Suppressor macrophage treated with lipopolysaccharide for 4 hours (primary cell): ENCODE measurements at regions not wholly inside any gene's neighbourhood (a gene's known extent, or its start where the extent isn't known, plus 50 kb on each side); places are given as distances from the start of the nearest gene placed in this dataset.

Experiments
- DNase-seq: peaks from one replicate; pipeline ENCODE4 v3.0.0-alpha.2; 2020

DNA sequence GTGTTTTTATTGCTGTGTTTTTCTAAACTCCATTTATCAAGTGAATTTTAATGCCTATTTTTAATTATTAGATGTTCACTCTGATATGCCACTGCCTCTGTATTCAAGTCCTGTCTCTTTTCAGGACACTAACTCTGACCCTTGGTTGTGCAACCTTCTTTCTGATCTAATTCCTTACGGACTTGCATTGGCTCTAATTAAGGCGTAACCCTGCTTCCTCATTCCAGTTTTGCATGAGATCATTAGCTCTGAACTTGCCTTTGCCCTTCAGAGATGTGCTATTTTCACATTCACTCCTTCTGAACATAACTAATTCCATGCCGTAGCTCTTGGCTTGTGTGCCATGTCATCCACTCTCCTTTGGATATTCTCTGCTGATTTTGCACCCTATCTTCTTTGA, 162.5 kb upstream of the TMEFF2 start:
- DNase-seq = no peak

DNA sequence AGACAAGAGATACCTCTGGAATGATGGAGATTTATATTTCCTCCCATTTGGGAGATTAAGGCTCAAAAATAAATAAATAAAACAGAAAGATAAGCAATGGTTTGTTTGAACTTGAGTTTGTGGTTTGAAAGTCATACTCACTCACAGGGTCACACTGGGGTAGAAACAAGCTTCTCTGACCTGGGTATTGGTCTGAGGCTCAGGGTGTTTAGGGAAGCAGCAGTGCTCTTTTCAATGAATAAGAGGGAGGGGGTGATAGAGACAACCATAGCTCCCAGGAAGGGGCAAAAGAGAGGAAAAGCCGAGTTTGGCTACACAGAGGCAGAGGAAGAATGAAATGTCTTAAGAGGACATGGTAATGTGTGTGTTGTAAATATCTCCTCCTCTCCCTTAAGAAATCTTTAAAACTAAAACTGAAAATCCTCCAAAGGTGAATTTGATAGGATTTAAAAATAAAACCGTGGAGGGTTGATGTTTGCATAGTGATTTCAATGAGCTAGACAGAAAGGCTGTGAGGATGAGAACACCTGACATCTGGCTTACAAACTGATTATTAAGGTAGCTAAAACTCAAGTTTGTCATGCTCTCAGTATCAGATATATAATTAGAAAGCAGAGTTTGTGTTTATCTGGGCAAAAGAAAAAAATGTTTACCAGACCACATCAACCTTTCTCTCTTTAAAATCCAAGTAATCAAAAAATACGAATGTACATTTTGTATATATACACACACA, 159.9 kb upstream of the TMEFF2 start:
- DNase-seq = no peak

DNA sequence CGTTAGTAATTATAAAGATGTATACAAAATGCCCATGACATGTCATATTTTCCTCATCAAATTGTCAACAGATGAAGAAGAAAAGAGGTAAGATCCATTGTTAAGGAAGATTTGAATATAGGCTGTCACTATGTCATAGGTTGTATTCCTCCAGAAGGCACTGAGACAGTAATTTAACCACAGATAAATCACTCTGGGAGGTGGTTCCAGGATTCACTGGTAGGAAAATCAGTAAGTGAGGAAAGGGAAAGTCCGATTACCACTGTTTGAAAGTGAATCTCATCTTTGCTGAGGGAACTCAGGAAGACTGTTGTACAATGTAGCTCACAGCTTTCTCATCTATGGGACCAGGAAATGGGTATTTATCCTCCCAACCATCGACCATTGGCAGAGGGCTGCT, 152.8 kb upstream of the TMEFF2 start:
- no peak for DNase-seq

DNA sequence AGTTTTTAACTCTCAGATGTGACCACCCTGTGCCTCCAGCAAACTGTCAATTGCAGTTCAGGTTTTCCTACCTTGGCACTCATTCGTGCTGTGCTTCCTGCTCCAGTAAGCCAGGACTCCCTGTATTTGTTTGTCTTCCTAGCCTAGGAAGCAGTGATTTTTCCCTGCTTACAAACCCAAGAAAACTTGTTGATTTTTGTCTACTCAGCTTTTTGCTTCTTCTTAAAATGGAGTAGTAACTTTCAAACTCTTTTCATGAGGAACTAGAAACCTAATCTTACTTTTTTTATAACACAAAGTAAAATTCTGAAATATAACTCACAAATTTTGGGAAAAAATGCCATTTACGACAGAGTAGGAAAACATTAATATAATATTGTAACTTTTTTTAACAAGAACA, 150.6 kb upstream of the TMEFF2 start:
- no peak for DNase-seq

DNA sequence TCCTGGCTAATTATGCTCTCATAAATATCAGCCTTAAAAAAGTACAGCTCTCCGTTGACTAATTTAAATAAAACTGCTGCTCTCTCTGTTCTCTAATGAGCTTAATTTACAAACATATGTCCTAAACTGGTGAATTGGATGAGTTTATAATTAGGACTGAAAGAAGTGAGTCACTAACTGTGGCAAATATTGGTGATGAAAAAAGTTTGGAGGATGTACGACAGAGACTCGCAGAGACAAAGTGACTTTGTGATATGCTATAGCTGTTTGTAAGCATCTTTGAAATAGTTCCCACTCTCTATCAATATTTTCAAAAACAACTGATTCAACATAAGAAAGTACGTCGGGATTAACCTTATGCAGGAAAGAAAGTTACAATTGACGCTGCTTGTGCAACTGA, 138.9 kb upstream of the TMEFF2 start:
- DNase-seq = no peak

DNA sequence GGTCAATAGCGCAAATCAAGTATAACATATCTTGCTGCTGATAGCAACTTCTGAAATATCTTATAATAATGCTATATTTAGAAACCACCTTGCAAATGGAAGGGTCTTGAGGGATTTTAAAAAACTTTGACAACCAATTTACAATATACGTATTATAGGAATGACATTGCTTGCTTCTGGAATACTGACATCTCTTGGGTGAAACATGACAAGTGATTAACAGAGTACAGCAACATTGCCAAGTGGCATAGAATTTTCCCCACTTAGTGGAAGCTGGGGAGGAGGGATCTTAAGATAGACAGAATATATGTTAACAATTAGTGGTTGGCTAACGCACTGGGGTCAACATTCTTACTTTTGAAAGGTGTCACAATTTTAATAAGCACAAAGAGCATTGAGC, 133.6 kb upstream of the TMEFF2 start:
- DNase-seq = no peak

DNA sequence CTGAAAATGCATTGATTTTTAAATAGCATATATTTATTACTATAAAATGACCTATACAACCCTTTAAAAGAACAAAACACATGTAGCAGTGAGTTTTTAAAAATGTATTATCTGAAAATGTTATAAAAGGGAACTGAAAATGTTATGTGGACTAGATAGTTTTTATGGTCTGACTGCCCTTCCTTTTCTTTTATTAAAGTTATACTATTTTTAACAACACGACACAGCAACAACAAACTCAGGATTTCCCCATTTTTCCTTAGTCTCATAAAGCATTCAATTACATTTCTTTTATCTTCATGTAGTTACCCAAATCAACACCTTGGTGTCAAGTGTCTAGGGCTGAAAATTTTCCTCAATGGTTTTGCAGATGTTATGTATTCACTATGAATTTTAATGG, 132.8 kb upstream of the TMEFF2 start:
- no peak for DNase-seq

DNA sequence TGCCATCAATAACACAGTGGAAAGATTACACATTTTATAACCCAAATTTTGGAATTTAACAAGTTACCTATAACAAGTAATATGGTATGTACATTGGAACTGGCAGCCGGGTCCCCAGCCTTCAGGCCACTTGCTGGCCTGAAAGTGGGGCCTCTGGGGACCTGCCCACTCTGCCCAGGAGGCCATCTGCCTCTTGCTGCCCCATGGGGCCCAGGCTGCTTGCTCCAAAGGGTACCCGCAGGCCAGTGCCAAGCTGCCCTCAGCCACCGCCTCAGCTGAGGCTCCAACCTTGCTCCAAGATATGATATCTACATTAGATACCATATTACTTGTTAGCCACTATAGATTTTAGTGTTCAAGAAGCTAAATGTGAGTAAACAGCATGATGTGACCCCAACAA, 120.8 kb upstream of the TMEFF2 start:
- DNase-seq = no peak

DNA sequence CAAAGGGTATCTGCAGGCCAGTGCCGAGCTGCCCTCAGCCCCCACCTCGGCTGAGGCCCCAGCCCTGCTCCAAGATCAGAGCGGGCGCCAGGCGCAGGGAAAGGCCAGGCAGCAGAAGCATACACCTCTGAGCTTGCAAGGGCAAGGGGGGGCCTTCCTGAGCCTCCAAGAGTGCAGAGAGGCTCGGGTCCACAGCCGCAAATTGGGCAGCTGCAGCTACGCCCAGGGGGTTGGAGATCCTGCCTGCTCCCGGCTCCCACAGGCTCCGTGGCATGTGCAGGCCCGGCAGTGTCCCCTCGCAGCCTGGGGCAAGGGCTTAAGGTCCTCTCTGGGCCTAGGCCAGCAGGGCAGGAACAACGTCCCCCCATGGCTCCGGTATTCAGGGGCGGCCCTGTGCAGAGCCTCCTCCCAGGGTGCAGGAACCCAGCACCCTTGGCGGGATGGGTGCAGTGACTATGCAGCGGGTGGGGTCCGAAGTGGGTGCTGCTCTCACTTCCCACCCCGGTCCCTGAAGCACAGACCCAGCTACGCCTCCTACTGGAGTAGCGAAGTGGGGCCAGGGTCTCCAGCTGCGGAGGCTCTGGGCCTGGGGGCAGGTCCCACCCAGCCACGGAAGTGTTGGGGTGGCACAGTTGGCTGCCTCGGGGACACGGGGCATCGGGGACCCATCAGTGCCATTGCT, 120.2 kb upstream of the TMEFF2 start:
- DNase-seq = no peak

DNA sequence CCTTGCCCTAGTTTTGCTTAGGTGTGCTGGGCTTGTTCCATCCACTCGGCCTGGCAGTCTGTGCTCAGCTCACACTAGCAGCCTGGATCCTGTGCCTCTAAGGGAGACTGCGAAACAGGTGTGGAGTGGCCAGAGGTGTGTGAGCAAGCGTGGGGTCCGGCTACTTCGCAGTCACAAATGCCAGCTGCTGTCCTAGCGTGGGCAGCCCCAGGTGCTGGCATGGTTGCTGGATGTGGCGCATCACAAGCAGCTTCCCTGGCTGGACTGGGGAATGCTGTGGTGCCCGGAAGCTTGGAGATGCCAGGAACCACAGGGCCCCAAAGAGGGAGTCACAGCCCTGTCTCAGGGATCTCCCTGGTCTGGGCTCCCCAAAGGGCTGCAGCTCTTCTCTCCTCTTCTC, 119.0 kb upstream of the TMEFF2 start:
- DNase-seq = no peak

DNA sequence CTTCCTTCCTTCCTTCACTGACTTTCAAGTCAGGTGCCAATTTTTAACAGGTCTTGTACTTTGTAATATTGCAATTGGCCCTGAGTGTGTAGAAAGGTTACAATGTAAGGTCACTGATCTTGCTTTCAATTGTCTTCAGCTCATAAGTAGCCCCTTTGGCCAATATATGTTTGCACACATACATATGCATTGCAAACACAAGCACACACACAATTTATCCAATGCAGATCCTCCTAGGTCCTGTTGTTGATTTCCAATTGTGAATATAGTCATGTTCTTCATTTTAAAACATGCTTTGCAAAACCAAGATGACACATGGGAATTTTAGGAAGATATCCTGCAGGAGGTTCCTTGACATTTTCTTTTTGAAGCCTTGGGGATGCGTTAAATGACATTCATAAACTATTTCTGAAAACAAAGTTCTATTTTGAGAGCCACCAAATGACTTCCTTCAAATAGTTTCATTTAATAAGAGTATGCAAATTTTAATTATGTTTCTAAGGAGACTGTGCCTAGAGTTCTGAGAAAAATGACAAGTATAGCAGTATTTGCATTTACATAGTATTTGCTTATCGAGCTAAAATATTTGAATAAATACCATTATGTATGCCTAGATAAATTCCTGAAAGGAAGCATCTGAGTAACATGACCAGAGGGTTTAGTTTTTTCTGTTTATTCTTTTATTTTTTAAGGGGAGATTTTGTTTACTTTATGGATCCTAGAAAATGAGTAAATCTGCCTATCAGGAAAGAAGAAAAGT, 117.1 kb upstream of the TMEFF2 start:
- DNase-seq = no peak

DNA sequence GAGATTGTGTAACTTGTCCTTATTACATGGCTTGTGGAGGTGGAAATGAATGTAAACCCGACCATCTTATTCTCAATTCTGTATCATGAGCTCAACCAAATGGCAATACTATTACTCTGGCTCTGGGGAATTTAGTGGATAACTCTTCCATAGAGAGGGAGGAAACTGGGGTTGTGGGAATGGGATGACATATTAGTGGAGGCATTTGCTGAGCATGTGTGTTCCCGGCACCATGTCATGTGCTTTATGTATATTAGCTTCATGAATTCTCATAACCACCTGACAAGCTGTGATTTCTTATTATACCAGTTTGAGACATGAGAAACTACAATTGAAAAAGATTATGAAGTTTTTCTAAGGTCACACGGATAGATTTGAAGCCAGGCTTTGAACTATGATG, 112.8 kb upstream of the TMEFF2 start:
- no peak for DNase-seq

DNA sequence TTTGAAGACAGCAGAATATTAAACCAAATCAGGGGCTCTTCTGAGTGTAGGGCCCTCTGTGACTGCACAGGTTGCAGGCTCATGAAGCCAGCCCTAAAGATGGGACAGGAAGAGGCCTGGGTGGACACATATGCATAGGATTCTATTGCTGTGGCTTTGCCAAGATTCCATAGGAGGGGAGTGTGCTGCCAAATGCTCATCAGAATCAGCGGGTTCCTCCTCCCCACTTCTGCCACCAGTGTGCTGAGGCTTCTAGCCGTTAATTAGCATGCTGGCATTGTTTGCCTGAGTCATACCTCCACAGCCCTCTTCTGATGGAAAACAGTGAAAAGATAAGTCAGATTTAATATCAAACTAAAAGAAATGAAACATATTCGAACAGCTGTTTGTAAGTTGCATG, 103.9 kb upstream of the TMEFF2 start:
- no peak for DNase-seq

DNA sequence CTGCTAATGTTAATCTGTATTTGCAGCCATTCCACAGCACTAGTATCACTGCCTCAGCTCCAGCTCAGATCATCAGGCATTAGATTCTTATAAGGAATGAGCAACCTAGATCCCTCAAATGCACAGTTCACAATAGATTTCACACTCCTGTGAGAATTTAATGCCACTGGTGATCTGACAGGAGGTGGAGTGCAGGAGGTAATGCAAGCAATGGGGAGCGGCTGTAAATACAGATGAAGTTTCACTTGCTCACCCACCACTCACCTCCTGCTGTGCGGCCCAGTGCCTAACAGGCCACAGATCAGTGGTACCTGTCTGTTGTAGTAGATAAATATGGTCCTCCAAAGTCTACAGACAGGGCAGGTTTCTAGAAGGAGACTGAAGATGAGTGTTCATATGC, 97.7 kb upstream of the TMEFF2 start:
- DNase-seq = no peak

DNA sequence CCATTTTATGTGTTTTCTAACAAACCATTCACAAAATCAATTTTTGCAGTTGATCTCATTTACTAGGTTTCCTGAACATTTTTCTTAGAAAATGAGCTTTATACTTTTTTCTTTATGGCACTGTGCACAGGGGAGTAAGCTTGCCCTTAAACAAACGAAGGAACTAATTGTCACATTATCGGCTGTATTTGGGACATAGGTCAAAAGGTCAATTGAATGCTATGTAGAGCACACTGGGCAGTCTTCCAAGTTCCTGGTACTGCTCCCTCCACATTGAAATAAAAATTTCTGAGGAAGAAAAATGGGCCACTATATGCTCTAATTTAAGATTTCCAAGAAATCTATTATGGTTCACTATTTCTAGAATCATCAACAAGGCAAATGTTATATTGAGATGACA, 93.6 kb upstream of the TMEFF2 start:
- DNase-seq = no peak

DNA sequence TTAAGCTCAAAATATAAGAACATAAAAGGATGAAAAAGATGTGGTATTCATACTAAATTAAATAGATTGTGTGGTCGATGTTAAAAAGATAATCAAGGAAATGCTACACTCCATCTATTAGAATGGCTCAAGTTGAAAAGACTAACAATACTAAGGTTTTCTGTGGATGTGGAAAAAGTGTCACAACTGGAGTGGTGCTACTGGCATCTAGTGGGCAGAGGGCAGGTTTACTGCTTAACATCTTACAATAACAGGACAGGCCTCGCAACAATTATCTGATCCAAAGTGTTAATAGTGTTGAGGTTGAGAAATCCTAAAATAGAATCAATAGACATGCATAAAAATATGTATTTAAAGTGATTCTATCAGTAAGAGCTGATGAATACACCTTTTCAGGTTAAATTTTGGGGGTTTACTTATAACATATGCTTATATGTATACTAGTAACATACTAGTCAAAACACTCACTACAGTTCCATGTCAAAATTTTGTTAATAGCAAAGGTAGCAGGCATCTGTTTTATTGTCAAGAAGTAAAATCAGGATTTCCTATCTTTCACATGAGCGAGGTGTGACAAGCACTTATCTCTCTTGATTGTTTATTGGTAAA, 91.5 kb upstream of the TMEFF2 start:
- peak; percentile 44 for DNase-seq

DNA sequence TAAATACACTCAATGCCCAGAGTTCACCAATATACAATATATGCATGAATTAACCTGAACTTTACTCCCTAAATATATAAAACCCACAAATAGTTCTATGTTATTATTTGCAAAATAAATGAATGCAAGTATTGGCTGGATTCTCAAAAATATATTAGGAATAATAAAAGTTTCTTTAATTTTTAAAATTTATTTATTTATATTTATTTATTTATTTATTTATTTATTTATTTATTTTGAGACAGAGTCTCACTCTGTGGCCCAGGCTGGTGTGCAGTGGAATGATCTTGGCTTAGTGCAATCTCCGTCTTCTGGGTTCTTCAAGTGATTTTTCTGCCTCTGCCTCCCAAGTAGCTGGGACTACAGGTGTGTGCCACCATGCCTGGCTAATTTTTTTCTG, 88.7 kb upstream of the TMEFF2 start:
- no peak for DNase-seq

DNA sequence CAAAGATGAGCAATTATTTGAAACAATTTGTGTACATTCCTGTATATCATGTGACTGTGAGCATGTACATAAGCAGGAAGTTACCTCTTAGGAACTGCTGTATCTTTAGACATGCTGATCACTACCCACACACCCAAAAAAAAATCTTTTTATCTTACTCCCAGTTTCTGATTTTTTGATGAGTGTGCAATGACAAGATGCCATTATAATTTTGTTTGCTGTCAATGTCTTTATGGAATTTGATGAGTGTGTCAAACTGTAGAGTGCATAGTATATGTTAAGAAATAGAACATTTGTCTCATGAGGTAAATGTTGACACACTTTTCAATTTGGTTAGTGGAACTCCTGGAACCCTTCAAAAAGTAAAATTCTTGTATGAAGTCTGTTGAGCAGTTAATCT, 84.0 kb upstream of the TMEFF2 start:
- DNase-seq = no peak

DNA sequence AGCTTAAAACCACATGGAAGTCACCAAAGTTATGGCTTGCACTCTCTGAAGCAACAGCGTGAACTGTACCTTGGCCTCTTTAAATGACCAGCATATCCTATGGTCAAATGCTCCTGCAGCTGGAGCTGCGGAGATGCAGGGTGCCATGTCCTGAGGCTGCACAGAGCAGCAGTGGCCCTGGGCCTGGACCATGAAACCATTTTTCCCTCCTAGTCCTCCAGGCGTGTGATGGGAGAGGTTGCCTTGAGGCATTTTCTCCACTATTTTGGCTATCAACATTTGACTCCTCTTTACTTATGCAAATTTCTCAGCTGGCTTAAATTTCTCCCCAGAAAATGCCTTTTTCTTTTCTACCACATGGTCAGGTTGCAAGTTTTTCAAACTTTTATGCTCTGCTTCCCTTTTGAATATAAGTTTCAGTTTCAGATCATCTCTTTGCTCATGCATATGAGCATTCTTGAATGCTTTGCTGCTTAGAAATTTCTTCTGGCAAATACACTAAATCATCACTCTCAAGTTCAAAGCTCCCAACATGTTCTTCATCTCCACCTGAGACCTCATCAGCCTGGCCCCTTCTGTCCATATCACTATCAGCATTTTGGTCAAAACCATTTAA, 82.9 kb upstream of the TMEFF2 start:
- DNase-seq = peak; percentile 18

DNA sequence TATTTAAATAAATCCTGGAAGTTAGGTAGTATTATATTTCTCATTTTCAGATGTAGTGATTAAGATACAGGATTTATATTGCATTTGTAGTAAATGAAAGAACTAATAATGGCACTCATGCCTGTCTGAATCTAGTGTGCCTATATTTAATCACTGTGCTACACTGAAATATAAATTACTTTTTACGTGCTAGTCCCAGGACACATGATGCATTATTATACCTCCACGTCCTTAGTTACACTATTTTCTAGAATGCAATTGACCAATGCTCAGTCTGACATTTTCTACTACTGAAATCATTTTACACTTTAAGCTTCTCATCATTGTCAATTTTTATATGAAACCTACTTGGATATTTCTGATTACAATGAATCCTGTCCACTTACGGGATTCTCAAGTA, 80.9 kb upstream of the TMEFF2 start:
- DNase-seq = no peak

DNA sequence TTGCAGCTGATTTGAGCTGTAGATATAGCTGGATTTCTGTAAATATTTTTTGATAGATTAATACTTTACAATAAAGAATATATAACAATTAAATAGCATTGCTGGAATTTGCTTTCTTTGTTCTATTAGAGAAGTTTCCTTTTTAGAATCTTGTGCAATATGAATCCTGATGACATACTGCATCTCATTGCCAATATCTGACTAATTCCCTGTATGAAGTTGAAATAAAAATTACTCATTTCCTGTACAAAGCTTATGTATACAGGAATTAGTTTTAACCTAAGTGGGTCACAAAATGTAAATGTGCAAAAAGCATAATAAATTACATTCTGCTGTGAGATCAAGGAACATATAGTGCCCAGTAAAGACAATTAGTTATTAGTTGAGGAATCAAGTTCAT, 72.8 kb upstream of the TMEFF2 start:
- DNase-seq = peak; percentile 76

DNA sequence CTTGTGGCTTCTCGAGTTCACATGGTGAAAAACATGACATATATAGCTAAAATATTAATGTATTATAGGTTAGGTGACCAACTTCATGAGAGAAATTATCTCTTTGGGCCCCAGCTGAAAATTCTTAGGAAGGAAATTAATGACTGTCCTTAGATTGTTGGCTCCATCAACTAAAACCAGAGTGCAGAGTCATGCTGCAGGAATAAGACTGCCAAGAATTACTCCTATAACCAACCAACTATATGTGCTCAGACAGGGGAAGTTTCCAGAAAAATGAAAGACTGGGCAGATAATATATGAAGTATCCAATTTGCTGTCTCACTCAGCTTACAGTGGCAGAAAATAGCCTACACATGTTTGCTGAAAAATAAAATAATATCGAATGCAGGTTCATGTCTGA, 71.0 kb upstream of the TMEFF2 start:
- DNase-seq = no peak

DNA sequence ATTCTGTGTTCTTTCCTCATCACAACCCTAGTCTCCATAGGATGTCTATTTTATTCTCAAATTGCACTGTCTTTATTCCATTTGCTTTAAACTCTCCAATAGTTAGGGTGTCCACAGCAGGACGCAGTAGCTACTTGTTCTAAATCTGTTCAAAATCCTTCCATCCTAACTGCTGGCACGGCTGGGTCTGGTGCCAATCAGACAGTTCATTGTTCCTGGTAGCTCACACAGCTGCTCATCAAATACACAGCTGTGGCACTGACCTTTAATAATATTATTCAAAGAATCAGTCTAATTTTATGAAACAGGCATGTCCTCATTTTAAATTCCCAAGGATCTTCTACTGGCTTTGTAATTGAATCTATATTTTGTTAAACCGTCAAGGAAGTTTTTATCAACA, 59.7 kb upstream of the TMEFF2 start:
- no peak for DNase-seq
